ENCODE measurements at regions not wholly inside any gene's neighbourhood (a gene's known extent, or its start where the extent isn't known, plus 50 kb on each side); places are given as distances from the start of the nearest gene placed in this dataset.

DNA sequence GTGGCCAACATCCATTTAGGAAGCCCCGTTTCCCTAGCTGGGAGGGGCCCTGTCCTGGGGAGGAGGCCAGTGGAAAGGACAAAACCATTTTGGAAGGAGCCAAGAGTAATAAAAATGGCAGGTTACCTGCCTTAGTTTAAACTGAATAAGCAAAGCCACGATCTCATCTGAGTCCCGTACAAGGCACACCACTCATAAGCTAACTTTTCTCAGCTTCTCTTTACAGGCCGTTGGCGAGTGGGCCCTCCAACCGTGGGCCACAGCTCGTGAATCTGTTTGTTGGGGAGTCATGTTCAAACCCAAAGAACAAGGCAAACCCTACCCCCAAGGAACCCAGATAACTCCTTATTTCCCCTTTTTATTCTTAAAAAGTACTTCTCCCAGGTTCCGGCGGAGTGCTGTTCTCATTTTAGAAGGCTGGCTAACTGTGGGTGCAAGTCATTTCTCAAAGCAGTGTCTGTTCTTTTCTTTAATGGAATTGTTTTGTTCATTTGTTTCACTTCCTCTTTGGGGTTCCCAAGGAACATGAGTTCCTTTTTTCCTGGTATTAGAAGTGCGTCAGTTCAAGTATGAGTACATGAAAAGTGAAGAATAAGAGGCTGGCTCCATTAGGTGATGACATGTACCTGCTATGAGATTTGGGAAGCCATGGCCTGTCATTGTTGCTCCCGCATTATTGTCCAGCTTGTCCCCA is 89.0 kb downstream of the PSMG1 start:
- TF ChIP-seq, protein P1, sequence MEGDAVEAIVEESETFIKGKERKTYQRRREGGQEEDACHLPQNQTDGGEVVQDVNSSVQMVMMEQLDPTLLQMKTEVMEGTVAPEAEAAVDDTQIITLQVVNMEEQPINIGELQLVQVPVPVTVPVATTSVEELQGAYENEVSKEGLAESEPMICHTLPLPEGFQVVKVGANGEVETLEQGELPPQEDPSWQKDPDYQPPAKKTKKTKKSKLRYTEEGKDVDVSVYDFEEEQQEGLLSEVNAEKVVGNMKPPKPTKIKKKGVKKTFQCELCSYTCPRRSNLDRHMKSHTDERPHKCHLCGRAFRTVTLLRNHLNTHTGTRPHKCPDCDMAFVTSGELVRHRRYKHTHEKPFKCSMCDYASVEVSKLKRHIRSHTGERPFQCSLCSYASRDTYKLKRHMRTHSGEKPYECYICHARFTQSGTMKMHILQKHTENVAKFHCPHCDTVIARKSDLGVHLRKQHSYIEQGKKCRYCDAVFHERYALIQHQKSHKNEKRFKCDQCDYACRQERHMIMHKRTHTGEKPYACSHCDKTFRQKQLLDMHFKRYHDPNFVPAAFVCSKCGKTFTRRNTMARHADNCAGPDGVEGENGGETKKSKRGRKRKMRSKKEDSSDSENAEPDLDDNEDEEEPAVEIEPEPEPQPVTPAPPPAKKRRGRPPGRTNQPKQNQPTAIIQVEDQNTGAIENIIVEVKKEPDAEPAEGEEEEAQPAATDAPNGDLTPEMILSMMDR (IDR thresholded peaks at IDR 0.05; ENCODE audit: unreplicated experiment), result no peak
- no peak overlapping the region for H3K27ac Mint-ChIP-seq
- peaks cover 3% of the 10 kb centered on the region for H3K27me3 Mint-ChIP-seq
- peaks cover 29% of the 10 kb centered on the region for H3K4me1 Mint-ChIP-seq (ENCODE audit: low read depth)
- H3K36me3 Mint-ChIP-seq (ENCODE audit: insufficient read depth), result no peaks in the 10 kb centered on the region
- DNase-seq (ENCODE audit: low spot score, unreplicated experiment), result no peak
- H3K4me3 Mint-ChIP-seq (ENCODE audit: low read depth), result no peak overlapping the region
- H3K9me3 Mint-ChIP-seq (ENCODE audit: low read depth), result no peaks in the 10 kb centered on the region

GRCh38 chr21:39093526-39093925 is 89.7 kb downstream of the PSMG1 start:
- peaks cover 3% of the 10 kb centered on the region for H3K9me3 Mint-ChIP-seq (ENCODE audit: low read depth)
- no peak overlapping the region for H3K27ac Mint-ChIP-seq
- TF ChIP-seq, protein P1 (IDR thresholded peaks at IDR 0.05; ENCODE audit: unreplicated experiment), result no peak

DNA sequence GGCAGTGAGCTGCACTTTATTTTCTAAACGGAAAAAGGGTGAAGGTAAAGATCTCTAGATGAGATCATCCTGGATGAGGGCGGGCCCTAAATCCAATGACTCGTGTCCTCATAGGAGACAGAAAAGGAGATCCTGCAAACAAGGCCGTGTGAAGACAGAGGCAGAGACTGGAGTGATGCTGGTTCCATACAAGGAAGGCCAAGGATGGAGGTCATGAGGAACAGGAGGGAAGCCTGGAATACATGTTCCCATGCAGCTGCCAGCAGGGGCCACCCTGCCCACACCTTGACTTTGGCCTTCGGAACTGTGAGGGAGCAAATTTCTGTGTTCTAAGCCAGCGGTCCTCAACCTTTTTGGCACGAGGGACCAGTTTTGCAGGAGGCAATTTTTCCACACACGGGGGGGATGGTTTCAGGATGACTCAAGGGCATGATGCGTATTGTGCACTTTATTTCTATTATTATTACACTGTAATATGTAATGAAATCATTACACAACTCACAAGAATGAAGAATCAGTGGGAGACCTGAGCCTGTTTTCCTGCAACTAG is 94.3 kb downstream of the PSMG1 start:
- H3K9me3 Mint-ChIP-seq (ENCODE audit: low read depth), result peaks cover 3% of the 10 kb centered on the region
- DNase-seq (ENCODE audit: low spot score, unreplicated experiment), result no peak
- peaks cover 11% of the 10 kb centered on the region for H3K27me3 Mint-ChIP-seq
- H3K36me3 Mint-ChIP-seq (ENCODE audit: insufficient read depth), result no peaks in the 10 kb centered on the region
- no peaks in the 10 kb centered on the region for H3K4me1 Mint-ChIP-seq (ENCODE audit: low read depth)
- TF ChIP-seq, protein P1 (IDR thresholded peaks at IDR 0.05; ENCODE audit: unreplicated experiment), result no peak
- H3K27ac Mint-ChIP-seq, result no peak overlapping the region
- H3K4me3 Mint-ChIP-seq (ENCODE audit: low read depth), result no peak overlapping the region

More at GRCh38 chr21:39093526-39093925, 89.7 kb downstream of the PSMG1 start:
- no peak for DNase-seq (ENCODE audit: low spot score, unreplicated experiment)
- Mint-ChIP-seq H3K36me3 (ENCODE audit: insufficient read depth) (no peaks in the 10 kb centered on the region), H3K4me1 (ENCODE audit: low read depth) (peaks cover 22% of the 10 kb centered on the region), H3K27me3 (peaks cover 3% of the 10 kb centered on the region), H3K4me3 (ENCODE audit: low read depth) (no peak overlapping the region)

DNA sequence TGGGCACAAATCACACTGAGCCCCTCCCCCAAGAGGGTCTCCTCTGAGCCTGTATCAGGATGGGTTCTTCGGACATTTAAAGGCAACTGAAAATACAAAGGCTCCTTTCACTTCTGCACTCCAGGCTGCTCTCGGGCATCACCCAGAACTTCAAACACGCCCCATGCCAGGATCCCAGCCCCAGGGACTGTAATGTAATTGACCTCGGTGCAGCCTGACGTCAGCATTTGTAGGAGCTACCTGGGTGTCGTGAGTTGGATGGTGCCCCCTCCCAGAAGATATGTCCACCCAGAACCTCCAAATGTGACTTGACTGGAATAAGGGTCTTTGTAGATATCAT is 95.2 kb downstream of the PSMG1 start:
- DNase-seq (ENCODE audit: low spot score, unreplicated experiment), result no peak
- no peak overlapping the region for H3K27ac Mint-ChIP-seq
- peaks cover 3% of the 10 kb centered on the region for H3K9me3 Mint-ChIP-seq (ENCODE audit: low read depth)
- H3K27me3 Mint-ChIP-seq, result peaks cover 11% of the 10 kb centered on the region
- no peak overlapping the region for H3K4me3 Mint-ChIP-seq (ENCODE audit: low read depth)
- TF ChIP-seq, protein P1 (IDR thresholded peaks at IDR 0.05; ENCODE audit: unreplicated experiment), result no peak
- H3K4me1 Mint-ChIP-seq (ENCODE audit: low read depth), result peaks cover 5% of the 10 kb centered on the region
- H3K36me3 Mint-ChIP-seq (ENCODE audit: insufficient read depth), result no peaks in the 10 kb centered on the region

DNA sequence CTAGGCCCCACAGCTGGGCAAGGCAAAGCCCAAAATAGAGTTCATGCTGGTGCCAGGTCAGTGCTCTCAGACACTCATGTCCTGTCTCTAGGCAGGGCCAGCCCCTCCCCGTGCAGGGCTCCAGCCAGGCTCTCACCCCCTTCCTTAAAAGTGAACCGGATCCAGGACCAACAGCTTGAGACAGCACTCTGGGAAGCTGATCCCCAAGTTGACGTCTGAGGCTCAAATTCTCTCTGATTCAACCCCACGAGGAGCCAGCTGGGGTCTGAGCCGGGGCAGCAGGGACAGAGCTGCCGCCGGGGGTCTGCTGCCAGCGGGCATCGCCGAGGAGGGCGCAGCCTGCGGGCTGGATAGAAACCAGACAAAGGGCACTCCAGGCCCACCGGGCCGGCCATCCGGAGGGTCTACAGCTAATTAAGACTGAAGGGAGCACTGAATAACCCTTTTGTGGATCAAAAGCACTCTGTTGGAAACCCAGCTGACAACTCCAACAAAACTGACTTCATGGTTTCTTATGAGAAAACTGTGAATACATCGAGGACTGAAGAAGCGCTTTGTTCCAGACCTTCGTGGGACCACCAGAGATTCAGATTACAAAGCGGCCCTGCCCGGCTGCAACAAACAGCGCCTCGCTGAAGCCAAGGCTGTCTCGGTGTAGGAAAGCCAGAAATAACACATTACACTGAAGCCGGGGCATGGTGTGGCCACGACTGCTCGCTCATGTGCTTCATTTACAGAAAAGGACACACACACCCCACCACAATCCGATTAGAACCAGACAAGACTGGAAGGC is 95.8 kb downstream of the PSMG1 start:
- no peak overlapping the region for H3K4me3 Mint-ChIP-seq (ENCODE audit: low read depth)
- no peak for DNase-seq (ENCODE audit: low spot score, unreplicated experiment)
- TF ChIP-seq, protein P1 (IDR thresholded peaks at IDR 0.05; ENCODE audit: unreplicated experiment), result no peak
- no peak overlapping the region for H3K27ac Mint-ChIP-seq
- H3K27me3 Mint-ChIP-seq, result peaks cover 11% of the 10 kb centered on the region
- H3K4me1 Mint-ChIP-seq (ENCODE audit: low read depth), result peaks cover 7% of the 10 kb centered on the region
- peaks cover 3% of the 10 kb centered on the region for H3K9me3 Mint-ChIP-seq (ENCODE audit: low read depth)
- H3K36me3 Mint-ChIP-seq (ENCODE audit: insufficient read depth), result no peaks in the 10 kb centered on the region

Data from progenitor cell of endocrine pancreas (in vitro differentiated cells).